Peyer's patch (tissue), 4 donors: ENCODE measurements at regions not wholly inside any gene's neighbourhood (a gene's known extent, or its start where the extent isn't known, plus 50 kb on each side); places are given as distances from the start of the nearest gene placed in this dataset.

ENCODE experiments used
- CTCF ChIP-seq, 6 experiments: fragments of 450-650 bp in 4 of 6; fragments of 200-600 bp in 2 of 6; sonication (generic) in 1 of 6; IDR thresholded peaks; one replicate each; pipeline ENCODE4 v1.5.1; 2017 to 2019; ENCODE audit warnings: antibody characterized with exemption in 6 of 6, mild to moderate bottlenecking in 3 of 6, moderate library complexity in 1 of 6
- POLR2A ChIP-seq, 2 donors: fragments of 450-650 bp; IDR thresholded peaks; one replicate each; pipeline ENCODE4 v1.5.1; 2017; ENCODE audit warnings: antibody characterized with exemption in 2 of 2, mild to moderate bottlenecking in 2 of 2, moderate library complexity in 2 of 2

GRCh38 chr2:224190234-224190935 lies 151.3 kb upstream of the SERPINE2 start:
- TF ChIP-seq POLR2A (IDR thresholded peaks at IDR 0.05) = no peak
- no peak for TF ChIP-seq CTCF (IDR thresholded peaks at IDR 0.05)
